Endodermal cell (in vitro differentiated cells): ENCODE measurements at regions not wholly inside any gene's neighbourhood (a gene's known extent, or its start where the extent isn't known, plus 50 kb on each side); places are given as distances from the start of the nearest gene placed in this dataset.

Experiments used
- DNase-seq: peaks from one replicate; pipeline ENCODE4 v3.0.0-alpha.2; 2017
- H3K27ac ChIP-seq: 2 replicates; pipeline ENCODE4 v1.5.1; 2013; ENCODE audit warnings: mild to moderate bottlenecking, low read depth, low read length, moderate library complexity
- H3K27me3 ChIP-seq: 2 replicates; pipeline ENCODE4 v1.6.1; 2013; ENCODE audit warnings: mild to moderate bottlenecking, low read length, moderate library complexity; ENCODE audit not compliant: insufficient read depth, control insufficient read depth, poor library complexity, severe bottlenecking
- H3K36me3 ChIP-seq: 2 replicates; pipeline ENCODE4 v1.7.0; 2013; ENCODE audit warnings: mild to moderate bottlenecking, low read length, moderate library complexity; ENCODE audit not compliant: control insufficient read depth, insufficient read depth
- H3K4me1 ChIP-seq: one replicate; pipeline ENCODE4 v1.7.0; 2013; ENCODE audit warnings: low read length; ENCODE audit not compliant: control insufficient read depth, insufficient read depth
- H3K4me3 ChIP-seq: 2 replicates; pipeline ENCODE4 v1.5.1; 2013; ENCODE audit warnings: mild to moderate bottlenecking, low read length, moderate library complexity
- H3K9ac ChIP-seq: 2 replicates; pipeline ENCODE4 v1.6.1; 2013; ENCODE audit warnings: mild to moderate bottlenecking, low read length, moderate library complexity; ENCODE audit not compliant: poor library complexity, severe bottlenecking; ENCODE audit errors: extremely low read depth
- H3K9me3 ChIP-seq: 2 replicates; pipeline ENCODE4 v1.6.1; 2013; ENCODE audit warnings: mild to moderate bottlenecking, low read length, moderate library complexity; ENCODE audit not compliant: control insufficient read depth
- H3K27ac Mint-ChIP-seq: 2 replicates; pipeline ENCODE4 v1.8.0; 2020; ENCODE audit warnings: mixed read lengths
- H3K27me3 Mint-ChIP-seq: 2 replicates; pipeline ENCODE4 v1.8.0; 2021; ENCODE audit warnings: mild to moderate bottlenecking, mixed read lengths; ENCODE audit not compliant: insufficient read depth
- H3K36me3 Mint-ChIP-seq: 2 replicates; pipeline ENCODE4 v1.8.0; 2020; ENCODE audit warnings: low read depth, mixed read lengths
- H3K4me1 Mint-ChIP-seq: 2 replicates; pipeline ENCODE4 v1.8.0; 2020; ENCODE audit warnings: mixed read lengths
- H3K4me3 Mint-ChIP-seq: 2 replicates; pipeline ENCODE4 v1.8.0; 2020; ENCODE audit warnings: mild to moderate bottlenecking, moderate library complexity, mixed read lengths
- H3K9me3 Mint-ChIP-seq: 2 replicates; pipeline ENCODE4 v1.8.0; 2020; ENCODE audit warnings: mild to moderate bottlenecking, mixed read lengths
- WGBS, 2 experiments: methylation state at CpG; one replicate each; pipeline versions ENCODE4 v1.1.5 to v1.1.7; 2013; ENCODE audit warnings: missing lambda C conversion rate in 2 of 2, mixed read lengths in 1 of 2; ENCODE audit not compliant: insufficient coverage in 1 of 2, insufficient read length in 1 of 2; 5-methylcytosine and 5-hydroxymethylcytosine counted together
- TF ChIP-seq, protein P1 (sequence below): fragments of 200-600 bp; sonication (generic); conservative IDR thresholded peaks from 2 replicates; pipeline ENCODE4 v1.5.0; 2021; ENCODE audit warnings: antibody characterized with exemption, mild to moderate bottlenecking

- Histone ChIP-seq H3K4me1 (no peaks in the 10 kb centered on the region), H3K27ac (no peak overlapping the region), H3K36me3 (no peaks in the 10 kb centered on the region), H3K9me3 (no peaks in the 10 kb centered on the region), H3K9ac (no peak overlapping the region), H3K4me3 (no peak overlapping the region), H3K27me3 (no peaks in the 10 kb centered on the region)
- Mint-ChIP-seq H3K36me3 (no peaks in the 10 kb centered on the region), H3K9me3 (no peaks in the 10 kb centered on the region), H3K4me3 (no peak overlapping the region), H3K27ac (no peak overlapping the region), H3K4me1 (peaks cover 3% of the 10 kb centered on the region), H3K27me3 (no peaks in the 10 kb centered on the region)
- TF ChIP-seq, protein P1, sequence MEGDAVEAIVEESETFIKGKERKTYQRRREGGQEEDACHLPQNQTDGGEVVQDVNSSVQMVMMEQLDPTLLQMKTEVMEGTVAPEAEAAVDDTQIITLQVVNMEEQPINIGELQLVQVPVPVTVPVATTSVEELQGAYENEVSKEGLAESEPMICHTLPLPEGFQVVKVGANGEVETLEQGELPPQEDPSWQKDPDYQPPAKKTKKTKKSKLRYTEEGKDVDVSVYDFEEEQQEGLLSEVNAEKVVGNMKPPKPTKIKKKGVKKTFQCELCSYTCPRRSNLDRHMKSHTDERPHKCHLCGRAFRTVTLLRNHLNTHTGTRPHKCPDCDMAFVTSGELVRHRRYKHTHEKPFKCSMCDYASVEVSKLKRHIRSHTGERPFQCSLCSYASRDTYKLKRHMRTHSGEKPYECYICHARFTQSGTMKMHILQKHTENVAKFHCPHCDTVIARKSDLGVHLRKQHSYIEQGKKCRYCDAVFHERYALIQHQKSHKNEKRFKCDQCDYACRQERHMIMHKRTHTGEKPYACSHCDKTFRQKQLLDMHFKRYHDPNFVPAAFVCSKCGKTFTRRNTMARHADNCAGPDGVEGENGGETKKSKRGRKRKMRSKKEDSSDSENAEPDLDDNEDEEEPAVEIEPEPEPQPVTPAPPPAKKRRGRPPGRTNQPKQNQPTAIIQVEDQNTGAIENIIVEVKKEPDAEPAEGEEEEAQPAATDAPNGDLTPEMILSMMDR = no peak
- WGBS, 2 experiments = 96% methylated on average over 2 of the region's 2 CpGs; no CpG with 5 or more reads in 1 of the 2 experiments
- no peak for DNase-seq
Measured at GRCh38 chr21:16496609-16497008, 766.8 kb downstream of the USP25 start.

- WGBS, 2 experiments = 89 to 100% methylated on average over 2 of the region's 2 CpGs
- Mint-ChIP-seq H3K4me1 (no peaks in the 10 kb centered on the region), H3K9me3 (no peaks in the 10 kb centered on the region), H3K27me3 (no peaks in the 10 kb centered on the region), H3K27ac (no peak overlapping the region), H3K4me3 (no peak overlapping the region), H3K36me3 (no peaks in the 10 kb centered on the region)
- Histone ChIP-seq H3K27ac (no peak overlapping the region), H3K4me3 (no peak overlapping the region), H3K9me3 (no peaks in the 10 kb centered on the region), H3K27me3 (no peaks in the 10 kb centered on the region), H3K9ac (no peak overlapping the region), H3K4me1 (no peaks in the 10 kb centered on the region), H3K36me3 (no peaks in the 10 kb centered on the region)
- TF ChIP-seq, protein P1 = no peak
- DNase-seq = no peak
Measured at GRCh38 chr21:16500271-16500670, 770.5 kb downstream of the USP25 start.

GRCh38 chr21:16502273-16502672, 772.5 kb downstream of the USP25 start:
- H3K27ac Mint-ChIP-seq = no peak overlapping the region

More at GRCh38 chr21:16502273-16502672, 772.5 kb downstream of the USP25 start:
- H3K9ac ChIP-seq = no peak overlapping the region
- TF ChIP-seq, protein P1 = no peak
- H3K9me3 ChIP-seq = no peaks in the 10 kb centered on the region
- no peaks in the 10 kb centered on the region for H3K36me3 ChIP-seq
- no peaks in the 10 kb centered on the region for H3K27me3 ChIP-seq
- H3K27ac ChIP-seq = no peak overlapping the region
- no peak overlapping the region for H3K4me3 ChIP-seq
- H3K4me1 ChIP-seq = no peaks in the 10 kb centered on the region
- no peaks in the 10 kb centered on the region for H3K4me1 Mint-ChIP-seq
- H3K4me3 Mint-ChIP-seq = no peak overlapping the region
- no peaks in the 10 kb centered on the region for H3K9me3 Mint-ChIP-seq
- H3K27me3 Mint-ChIP-seq = no peaks in the 10 kb centered on the region
- DNase-seq = no peak
- 95 to 97% methylated on average over 5 to 6 of the region's 6 CpGs for WGBS, 2 experiments
- no peaks in the 10 kb centered on the region for H3K36me3 Mint-ChIP-seq
